H9 (cell line): ENCODE measurements at regions not wholly inside any gene's neighbourhood (a gene's known extent, or its start where the extent isn't known, plus 50 kb on each side); places are given as distances from the start of the nearest gene placed in this dataset.

Experiments used
- DNase-seq: peaks from one replicate; pipeline ENCODE4 v3.0.0-alpha.2; 2017
- H2AFZ ChIP-seq: one replicate; pipeline ENCODE4 v1.6.1; 2013; ENCODE audit warnings: mild to moderate bottlenecking, low read length, control low read depth, moderate library complexity
- H2AK5ac ChIP-seq: 2 replicates; pipeline ENCODE4 v1.6.1; 2013; ENCODE audit warnings: low read length, control low read depth, mixed read lengths; ENCODE audit not compliant: insufficient read length
- H2BK120ac ChIP-seq: one replicate; pipeline ENCODE4 v1.6.1; 2013; ENCODE audit warnings: low read depth, mild to moderate bottlenecking, low read length, control low read depth, inconsistent platforms; ENCODE audit not compliant: poor library complexity, severe bottlenecking
- H2BK12ac ChIP-seq: 2 replicates; pipeline ENCODE4 v1.6.1; 2013; ENCODE audit warnings: low read length, control low read depth, mixed read lengths, low read depth; ENCODE audit not compliant: insufficient read length
- H2BK15ac ChIP-seq: 2 replicates; pipeline ENCODE4 v1.6.1; 2013; ENCODE audit warnings: low read depth, low read length, control low read depth
- H2BK20ac ChIP-seq: one replicate; pipeline ENCODE4 v1.6.1; 2013; ENCODE audit warnings: low read depth, mild to moderate bottlenecking, low read length, control low read depth, inconsistent platforms; ENCODE audit not compliant: poor library complexity, severe bottlenecking
- H2BK5ac ChIP-seq: 2 replicates; pipeline ENCODE4 v1.6.1; 2013; ENCODE audit warnings: low read length, control low read depth, mixed read lengths; ENCODE audit not compliant: insufficient read length
- H3K14ac ChIP-seq: 2 replicates; pipeline ENCODE4 v1.6.1; 2013; ENCODE audit warnings: low read length, control low read depth; ENCODE audit not compliant: insufficient read depth
- H3K18ac ChIP-seq: 2 replicates; pipeline ENCODE4 v1.6.1; 2013; ENCODE audit warnings: low read depth, mild to moderate bottlenecking, mixed read lengths, low read length, control low read depth; ENCODE audit not compliant: insufficient read length
- H3K23ac ChIP-seq: 2 replicates; pipeline ENCODE4 v1.6.1; 2013; ENCODE audit warnings: low read length, control low read depth, mixed read lengths, low read depth; ENCODE audit not compliant: insufficient read length
- H3K23me2 ChIP-seq: 2 replicates; pipeline ENCODE4 v1.6.1; 2013; ENCODE audit warnings: low read depth, mild to moderate bottlenecking, mixed read lengths, low read length, control low read depth; ENCODE audit not compliant: insufficient read length, poor library complexity, severe bottlenecking
- H3K27ac ChIP-seq: 2 replicates; pipeline ENCODE4 v1.5.1; 2013; ENCODE audit warnings: low read length, control low read depth, mixed read lengths, low read depth; ENCODE audit not compliant: insufficient read length
- H3K27me3 ChIP-seq: 2 replicates; pipeline ENCODE4 v1.6.1; 2013; ENCODE audit warnings: low read length, control low read depth, inconsistent platforms; ENCODE audit not compliant: insufficient read depth
- H3K4ac ChIP-seq: 2 replicates; pipeline ENCODE4 v1.6.1; 2013; ENCODE audit warnings: low read depth, mild to moderate bottlenecking, control low read depth, inconsistent platforms, low read length, moderate library complexity
- H3K4me1 ChIP-seq: 2 replicates; pipeline ENCODE4 v1.6.1; 2013; ENCODE audit warnings: low read length, control low read depth, inconsistent platforms; ENCODE audit not compliant: insufficient read depth
- H3K4me2 ChIP-seq: 2 replicates; pipeline ENCODE4 v1.6.1; 2013; ENCODE audit warnings: low read length, control low read depth, mixed read lengths; ENCODE audit not compliant: insufficient read length, insufficient read depth
- H3K56ac ChIP-seq: 2 replicates; pipeline ENCODE4 v1.6.1; 2013; ENCODE audit warnings: low read depth, mild to moderate bottlenecking, mixed read lengths, low read length, control low read depth; ENCODE audit not compliant: insufficient read length
- H3K79me1 ChIP-seq: 2 replicates; pipeline ENCODE4 v1.6.1; 2013; ENCODE audit warnings: low read depth, mild to moderate bottlenecking, moderate library complexity, low read length, control low read depth, inconsistent platforms; ENCODE audit not compliant: insufficient read depth, poor library complexity, severe bottlenecking
- H3K79me2 ChIP-seq: 2 replicates; pipeline ENCODE4 v1.6.1; 2013; ENCODE audit warnings: low read length, control low read depth, inconsistent platforms; ENCODE audit not compliant: insufficient read depth
- H3K9ac ChIP-seq: 2 replicates; pipeline ENCODE4 v1.6.1; 2013; ENCODE audit warnings: low read length, control low read depth, mixed read lengths; ENCODE audit not compliant: insufficient read length; ENCODE audit errors: extremely low read depth
- H3K9me3 ChIP-seq: one replicate; pipeline ENCODE4 v1.6.1; 2013; ENCODE audit warnings: low read depth, low read length, inconsistent platforms; ENCODE audit not compliant: control insufficient read depth
- H3T11ph ChIP-seq: one replicate; pipeline ENCODE4 v1.6.1; 2013; ENCODE audit warnings: mild to moderate bottlenecking, low read length, control low read depth, inconsistent platforms
- H4K20me1 ChIP-seq: one replicate; pipeline ENCODE4 v1.6.1; 2013; ENCODE audit not compliant: control insufficient read depth, insufficient read length, insufficient read depth
- H4K5ac ChIP-seq: 2 replicates; pipeline ENCODE4 v1.6.1; 2013; ENCODE audit warnings: low read depth, mild to moderate bottlenecking, mixed read lengths, low read length, control low read depth; ENCODE audit not compliant: insufficient read length
- H4K8ac ChIP-seq: replicated peaks from 2 replicates; pipeline ENCODE4 v1.6.1; 2013; ENCODE audit warnings: low read length, control low read depth, mixed read lengths, low read depth; ENCODE audit not compliant: insufficient read length
- H4K91ac ChIP-seq: 2 replicates; pipeline ENCODE4 v1.6.1; 2013; ENCODE audit warnings: low read depth, mild to moderate bottlenecking, moderate library complexity, mixed read lengths, low read length, control low read depth; ENCODE audit not compliant: insufficient read length
- H3K27ac Mint-ChIP-seq, 3 experiments: 2 replicates in 2 of 3; 3 replicates in 1 of 3; pipeline ENCODE4 v1.8.0; 2020 to 2021; ENCODE audit warnings: mixed read lengths in 3 of 3, mild to moderate bottlenecking in 1 of 3, moderate library complexity in 1 of 3
- H3K27me3 Mint-ChIP-seq: 2 replicates; pipeline ENCODE4 v1.8.0; 2021; ENCODE audit warnings: low read depth, mild to moderate bottlenecking, moderate library complexity, mixed read lengths
- H3K36me3 Mint-ChIP-seq, 3 experiments: 2 replicates in 2 of 3; 3 replicates in 1 of 3; pipeline ENCODE4 v1.8.0; 2020 to 2021; ENCODE audit warnings: low read depth in 3 of 3, mixed read lengths in 3 of 3; ENCODE audit not compliant: insufficient read depth in 1 of 3
- H3K4me1 Mint-ChIP-seq, 2 experiments: 2 replicates each; pipeline ENCODE4 v1.8.0; 2020; ENCODE audit warnings: mixed read lengths in 2 of 2
- H3K4me3 Mint-ChIP-seq, 2 experiments: 2 replicates in 1 of 2; 3 replicates in 1 of 2; pipeline ENCODE4 v1.8.0; 2020 to 2021; ENCODE audit warnings: mild to moderate bottlenecking in 2 of 2, mixed read lengths in 2 of 2, moderate library complexity in 1 of 2
- H3K9me3 Mint-ChIP-seq, 2 experiments: 2 replicates in 1 of 2; 3 replicates in 1 of 2; pipeline ENCODE4 v1.8.0; 2020; ENCODE audit warnings: mild to moderate bottlenecking in 2 of 2, mixed read lengths in 2 of 2, moderate library complexity in 1 of 2
- WGBS: extraction: QIAGEN DNeasy Blood & Tissue Kit; methylation state at CpG from one replicate; pipeline ENCODE4 v1.1.7; 2013; ENCODE audit warnings: missing lambda C conversion rate, low lambda C conversion rate, mixed read lengths; ENCODE audit not compliant: insufficient read length; ENCODE audit errors: extremely low coverage; 5-methylcytosine and 5-hydroxymethylcytosine counted together
- TF ChIP-seq, protein P1 (sequence below): fragments of 200-600 bp; sonication (generic); conservative IDR thresholded peaks from 3 replicates; pipeline ENCODE4 v1.8.0; 2021; ENCODE audit warnings: antibody characterized with exemption, mild to moderate bottlenecking

DNA sequence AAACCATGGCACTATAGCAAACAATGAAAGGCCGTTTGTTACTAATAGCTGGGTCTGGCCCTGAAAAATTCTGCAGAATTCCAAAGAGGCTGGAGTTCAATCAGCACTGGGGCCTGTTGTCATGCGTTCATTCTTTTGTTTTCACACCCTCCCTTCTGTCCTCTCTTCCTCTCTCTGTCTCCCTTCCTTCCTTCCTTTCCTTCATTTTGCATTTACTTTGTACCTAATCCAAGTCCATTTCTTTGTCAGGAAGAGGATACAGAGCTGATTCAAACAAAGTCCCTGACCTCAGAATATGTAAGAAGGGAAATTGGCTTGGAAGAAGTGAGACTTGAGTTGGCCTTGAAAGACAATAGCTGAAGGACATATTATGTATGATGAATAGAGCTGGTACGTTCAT is 119.6 kb upstream of the LDB2 start:
- Histone ChIP-seq H4K5ac (no peak overlapping the region), H3K18ac (no peak overlapping the region), H4K8ac (no peak overlapping the region), H3K27me3 (no peaks in the 10 kb centered on the region), H3K23me2 (no peaks in the 10 kb centered on the region), H4K20me1 (no peaks in the 10 kb centered on the region), H3K79me1 (no peaks in the 10 kb centered on the region), H3K79me2 (no peaks in the 10 kb centered on the region), H2BK12ac (no peak overlapping the region), H3K4ac (no peak overlapping the region), H2BK15ac (no peak overlapping the region), H3K27ac (peak overlapping the region; percentile 62), H3K4me2 (no peak overlapping the region), H3T11ph (no peak overlapping the region), H3K14ac (no peak overlapping the region), H2BK120ac (no peak overlapping the region), H3K56ac (no peak overlapping the region), H2AFZ (no peak overlapping the region), H3K9me3 (no peaks in the 10 kb centered on the region), H3K4me1 (no peaks in the 10 kb centered on the region; the same call in 1 of the 2 replicates), H2BK20ac (no peak overlapping the region), H2BK5ac (no peak overlapping the region), H4K91ac (no peak overlapping the region), H2AK5ac (no peak overlapping the region), H3K23ac (no peak overlapping the region), H3K9ac (no peak overlapping the region)
- H3K27me3 Mint-ChIP-seq: peaks cover 9% of the 10 kb centered on the region
- no peak overlapping the region for H3K4me3 Mint-ChIP-seq
- peaks cover 0 to 4% (median 0%) of the 10 kb centered on the region in 3 experiments; a peak in 2 of 7 replicates for H3K36me3 Mint-ChIP-seq
- TF ChIP-seq, protein P1, sequence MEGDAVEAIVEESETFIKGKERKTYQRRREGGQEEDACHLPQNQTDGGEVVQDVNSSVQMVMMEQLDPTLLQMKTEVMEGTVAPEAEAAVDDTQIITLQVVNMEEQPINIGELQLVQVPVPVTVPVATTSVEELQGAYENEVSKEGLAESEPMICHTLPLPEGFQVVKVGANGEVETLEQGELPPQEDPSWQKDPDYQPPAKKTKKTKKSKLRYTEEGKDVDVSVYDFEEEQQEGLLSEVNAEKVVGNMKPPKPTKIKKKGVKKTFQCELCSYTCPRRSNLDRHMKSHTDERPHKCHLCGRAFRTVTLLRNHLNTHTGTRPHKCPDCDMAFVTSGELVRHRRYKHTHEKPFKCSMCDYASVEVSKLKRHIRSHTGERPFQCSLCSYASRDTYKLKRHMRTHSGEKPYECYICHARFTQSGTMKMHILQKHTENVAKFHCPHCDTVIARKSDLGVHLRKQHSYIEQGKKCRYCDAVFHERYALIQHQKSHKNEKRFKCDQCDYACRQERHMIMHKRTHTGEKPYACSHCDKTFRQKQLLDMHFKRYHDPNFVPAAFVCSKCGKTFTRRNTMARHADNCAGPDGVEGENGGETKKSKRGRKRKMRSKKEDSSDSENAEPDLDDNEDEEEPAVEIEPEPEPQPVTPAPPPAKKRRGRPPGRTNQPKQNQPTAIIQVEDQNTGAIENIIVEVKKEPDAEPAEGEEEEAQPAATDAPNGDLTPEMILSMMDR: no peak
- no CpG with 5 or more reads among the region's 3 CpGs for WGBS
- H3K4me1 Mint-ChIP-seq: peaks cover 16 to 39% of the 10 kb centered on the region in 2 experiments
- peaks cover 0 to 6% of the 10 kb centered on the region in 2 experiments; a peak in 3 of 5 replicates for H3K9me3 Mint-ChIP-seq
- H3K27ac Mint-ChIP-seq: peak overlapping the region in 1 of 3 experiments; percentile 53; a peak in 4 of 7 replicates
- DNase-seq: no peak
